Activated CD4-positive, alpha-beta T cell treated with anti-CD3 and anti-CD28 coated beads for 36 hours (primary cell): ENCODE measurements at regions not wholly inside any gene's neighbourhood (a gene's known extent, or its start where the extent isn't known, plus 50 kb on each side); places are given as distances from the start of the nearest gene placed in this dataset.

ENCODE experiments used
- ATAC-seq: fragments of 200-7000 bp; cut with Tn5 transposase; one replicate; pipeline ENCODE4 v1.10.0; 2021; ENCODE audit warnings: mild to moderate bottlenecking, moderate library complexity
- CTCF ChIA-PET: fragments of 350-600 bp; sonication (Branson Sonifier 250); formaldehyde crosslinking; loops from one replicate; lab custom pipeline; 2021; ENCODE audit warnings: antibody characterized with exemption; lab: Charles Lee
- POLR2A ChIA-PET: fragments of 350-600 bp; sonication (Branson Sonifier 250); formaldehyde crosslinking; loops from one replicate; lab custom pipeline; 2021; ENCODE audit warnings: antibody characterized with exemption, inconsistent platforms; lab: Charles Lee
- DNase-seq: peaks from one replicate; pipeline ENCODE4 v3.0.0-alpha.2; 2020
- H3K27ac Mint-ChIP-seq: one replicate; pipeline ENCODE4 v1.8.0; 2021; ENCODE audit warnings: mixed read lengths
- H3K27me3 Mint-ChIP-seq: one replicate; pipeline ENCODE4 v1.8.0; 2021; ENCODE audit warnings: mixed read lengths
- H3K36me3 Mint-ChIP-seq: one replicate; pipeline ENCODE4 v1.8.0; 2021; ENCODE audit warnings: low read depth, mixed read lengths
- H3K4me1 Mint-ChIP-seq: one replicate; pipeline ENCODE4 v1.8.0; 2021; ENCODE audit warnings: mixed read lengths
- H3K4me3 Mint-ChIP-seq: one replicate; pipeline ENCODE4 v1.8.0; 2021; ENCODE audit warnings: mild to moderate bottlenecking, moderate library complexity, mixed read lengths
- H3K9me3 Mint-ChIP-seq: one replicate; pipeline ENCODE4 v1.8.0; 2021; ENCODE audit warnings: low read depth, mixed read lengths
- intact Hi-C, 2 experiments: fragments of 100-400 bp; cut with DNase I in 1 of 2; cut with micrococcal nuclease in 1 of 2; formaldehyde crosslinking; loops; one replicate each; pipeline versions ENCODE4 v1.14.2 to v1.15.1; 2022 to 2024; cut with DNase I, micrococcal nuclease

DNA sequence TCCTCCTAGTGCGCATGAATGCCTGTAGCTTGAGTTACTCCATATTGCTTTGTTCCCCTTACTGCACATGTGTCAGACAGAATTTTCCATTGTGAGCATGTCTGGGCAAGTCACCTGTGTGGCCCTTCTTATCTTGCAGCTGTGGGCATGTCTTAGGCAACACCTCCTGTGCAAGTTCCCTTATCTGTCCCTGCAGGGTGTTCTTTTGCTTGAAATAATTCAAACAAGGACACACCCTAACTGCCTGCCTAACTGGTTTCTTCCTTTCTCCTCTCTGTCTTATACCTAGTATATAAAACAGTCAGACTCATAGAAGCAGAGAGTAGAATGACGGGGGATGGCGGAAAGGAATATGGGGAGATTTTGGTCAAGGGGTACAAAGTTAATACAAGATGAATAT lies 421.1 kb upstream of the SORCS1 start:
- no peak for ATAC-seq
- H3K4me1 Mint-ChIP-seq = no peaks in the 10 kb centered on the region
- no peak for DNase-seq
- H3K4me3 Mint-ChIP-seq = no peak overlapping the region
- no peak overlapping the region for H3K27ac Mint-ChIP-seq
- no peaks in the 10 kb centered on the region for H3K27me3 Mint-ChIP-seq
- ChIA-PET CTCF (no interaction called here), POLR2A (no interaction called here)
- H3K9me3 Mint-ChIP-seq = peaks cover 26% of the 10 kb centered on the region
- H3K36me3 Mint-ChIP-seq = no peaks in the 10 kb centered on the region
- intact Hi-C loops = no loop called here

- intact Hi-C loops = no loop called here
- ChIA-PET CTCF (no interaction called here), POLR2A (no interaction called here)
- H3K9me3 Mint-ChIP-seq = peaks cover 28% of the 10 kb centered on the region
- no peak overlapping the region for H3K27ac Mint-ChIP-seq
- no peaks in the 10 kb centered on the region for H3K4me1 Mint-ChIP-seq
- ATAC-seq = no peak
- H3K36me3 Mint-ChIP-seq = no peaks in the 10 kb centered on the region
- no peaks in the 10 kb centered on the region for H3K27me3 Mint-ChIP-seq
- no peak overlapping the region for H3K4me3 Mint-ChIP-seq
- DNase-seq = no peak
Measured at GRCh38 chr10:107583974-107584373, 419.5 kb upstream of the SORCS1 start.

- Mint-ChIP-seq H3K4me3 (no peak overlapping the region), H3K36me3 (no peaks in the 10 kb centered on the region), H3K9me3 (peaks cover 19% of the 10 kb centered on the region), H3K4me1 (no peaks in the 10 kb centered on the region), H3K27ac (no peak overlapping the region), H3K27me3 (no peaks in the 10 kb centered on the region)
- ChIA-PET CTCF (no interaction called here), POLR2A (no interaction called here)
- no peak for DNase-seq
- no peak for ATAC-seq
- intact Hi-C loops = no loop called here
Measured at GRCh38 chr10:107579970-107580369, 415.5 kb upstream of the SORCS1 start.

DNA sequence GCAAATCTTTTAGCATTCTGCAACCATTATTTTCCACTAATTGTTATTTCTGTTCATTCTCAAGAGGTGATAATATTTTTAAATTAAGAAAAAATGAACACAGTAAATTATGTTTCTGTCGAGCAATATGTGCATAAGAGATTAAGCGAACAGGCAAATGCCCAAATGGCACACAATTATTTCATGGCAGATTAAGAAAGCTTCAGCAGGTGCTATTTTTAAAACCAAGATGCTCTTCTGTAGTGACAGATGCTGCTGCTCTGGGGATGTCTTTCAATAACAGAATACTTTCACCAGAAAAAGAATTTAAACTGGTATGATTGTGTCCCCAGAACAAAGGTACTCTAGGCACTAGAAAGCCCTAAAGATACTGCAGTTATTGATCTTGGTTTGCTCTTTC lies 412.7 kb upstream of the SORCS1 start:
- Mint-ChIP-seq H3K4me1 (no peaks in the 10 kb centered on the region), H3K4me3 (no peak overlapping the region), H3K36me3 (no peaks in the 10 kb centered on the region), H3K27me3 (no peaks in the 10 kb centered on the region), H3K27ac (no peak overlapping the region), H3K9me3 (peaks cover 13% of the 10 kb centered on the region)
- no peak for ATAC-seq
- intact Hi-C loops = no loop called here
- CTCF ChIA-PET = no interaction called here
- POLR2A ChIA-PET = no interaction called here
- DNase-seq = no peak

GRCh38 chr10:107576746-107577145 lies 412.2 kb upstream of the SORCS1 start:
- ATAC-seq (no peak), DNase-seq (no peak)
- no peaks in the 10 kb centered on the region for H3K27me3 Mint-ChIP-seq
- H3K4me3 Mint-ChIP-seq = no peak overlapping the region
- H3K4me1 Mint-ChIP-seq = no peaks in the 10 kb centered on the region
- POLR2A ChIA-PET = no interaction called here
- H3K36me3 Mint-ChIP-seq = no peaks in the 10 kb centered on the region
- peaks cover 13% of the 10 kb centered on the region for H3K9me3 Mint-ChIP-seq
- no peak overlapping the region for H3K27ac Mint-ChIP-seq
- intact Hi-C loops = no loop called here
- CTCF ChIA-PET = no interaction called here

DNA sequence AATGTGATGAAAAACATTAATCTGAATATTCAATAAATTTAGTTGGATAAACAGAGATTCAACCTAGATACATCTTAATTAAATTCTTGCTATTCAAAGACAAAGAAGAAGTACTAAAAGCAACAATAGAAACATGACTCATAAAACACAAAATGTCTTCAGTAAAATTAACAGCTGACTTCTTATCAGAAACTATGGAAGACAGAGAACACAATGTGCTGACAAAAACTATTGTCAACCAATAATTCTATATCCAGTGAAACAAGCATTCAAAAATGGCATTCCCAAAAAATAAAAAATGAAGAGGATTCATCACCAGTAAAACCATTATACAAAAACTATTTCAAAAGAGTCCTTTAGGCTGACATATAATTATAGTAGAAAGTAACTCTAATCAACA lies 400.5 kb upstream of the SORCS1 start:
- ATAC-seq = no peak
- Mint-ChIP-seq H3K27me3 (no peaks in the 10 kb centered on the region), H3K4me1 (no peaks in the 10 kb centered on the region), H3K4me3 (no peak overlapping the region), H3K9me3 (peaks cover 16% of the 10 kb centered on the region), H3K27ac (no peak overlapping the region), H3K36me3 (no peaks in the 10 kb centered on the region)
- CTCF ChIA-PET = no interaction called here
- POLR2A ChIA-PET = no interaction called here
- DNase-seq = no peak
- intact Hi-C loops = no loop called here

DNA sequence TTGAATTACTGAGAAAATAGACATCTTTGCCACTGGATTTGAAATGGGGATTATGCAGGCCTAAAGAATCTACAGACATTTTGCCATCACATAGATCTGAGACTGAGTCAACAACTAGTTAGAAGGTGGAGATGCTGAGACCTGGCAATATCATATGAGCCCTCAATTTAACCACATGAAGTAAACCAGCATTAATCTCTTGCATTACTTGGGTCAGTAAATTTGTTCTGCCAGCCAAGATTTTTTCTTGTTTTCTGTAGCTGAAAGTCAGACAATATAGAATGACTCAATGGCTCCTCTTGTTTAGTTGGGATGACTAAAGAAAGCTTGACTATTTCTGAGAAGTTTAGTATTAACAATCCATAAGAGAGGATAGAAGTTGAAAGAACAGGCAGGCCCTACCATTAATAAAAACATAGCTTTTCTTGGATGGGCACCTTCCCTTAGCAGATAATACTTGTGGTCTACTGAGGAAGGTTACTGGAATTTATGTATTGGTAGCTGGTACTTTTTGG lies 396.7 kb upstream of the SORCS1 start:
- Mint-ChIP-seq H3K4me3 (no peak overlapping the region), H3K36me3 (no peaks in the 10 kb centered on the region), H3K27ac (no peak overlapping the region), H3K27me3 (no peaks in the 10 kb centered on the region), H3K4me1 (no peaks in the 10 kb centered on the region), H3K9me3 (peaks cover 8% of the 10 kb centered on the region)
- intact Hi-C loops = no loop called here
- DNase-seq = no peak
- POLR2A ChIA-PET = no interaction called here
- ATAC-seq = no peak
- CTCF ChIA-PET = no interaction called here

- no peaks in the 10 kb centered on the region for H3K27me3 Mint-ChIP-seq
- CTCF ChIA-PET = interaction anchor here (0.5 kb wide), 2 partner anchors 548 to 681 kb away, joined by 3 read pairs; no protein-coding TSS in a partner anchor
Measured at GRCh38 chr10:107557916-107558315, 393.4 kb upstream of the SORCS1 start.

GRCh38 chr10:107554333-107554732 lies 389.8 kb upstream of the SORCS1 start:
- intact Hi-C loops = no loop called here
- ATAC-seq (no peak), DNase-seq (no peak)
- ChIA-PET POLR2A (no interaction called here), CTCF (no interaction called here)
- no peaks in the 10 kb centered on the region for H3K27me3 Mint-ChIP-seq
- no peaks in the 10 kb centered on the region for H3K4me1 Mint-ChIP-seq
- H3K4me3 Mint-ChIP-seq = no peak overlapping the region
- no peaks in the 10 kb centered on the region for H3K36me3 Mint-ChIP-seq
- H3K9me3 Mint-ChIP-seq = peaks cover 11% of the 10 kb centered on the region
- no peak overlapping the region for H3K27ac Mint-ChIP-seq

More at GRCh38 chr10:107557916-107558315, 393.4 kb upstream of the SORCS1 start:
- Mint-ChIP-seq H3K27ac (no peak overlapping the region), H3K36me3 (no peaks in the 10 kb centered on the region), H3K9me3 (peaks cover 7% of the 10 kb centered on the region), H3K4me1 (no peaks in the 10 kb centered on the region), H3K4me3 (no peak overlapping the region)
- ATAC-seq = no peak
- intact Hi-C loops = no loop called here
- POLR2A ChIA-PET = no interaction called here
- DNase-seq = no peak

GRCh38 chr10:107553470-107553869 lies 389.0 kb upstream of the SORCS1 start:
- Mint-ChIP-seq H3K36me3 (no peaks in the 10 kb centered on the region), H3K9me3 (peaks cover 15% of the 10 kb centered on the region), H3K4me3 (no peak overlapping the region), H3K4me1 (no peaks in the 10 kb centered on the region), H3K27ac (no peak overlapping the region), H3K27me3 (no peaks in the 10 kb centered on the region)
- POLR2A ChIA-PET = no interaction called here
- intact Hi-C loops = no loop called here
- ATAC-seq (no peak), DNase-seq (no peak)
- CTCF ChIA-PET = no interaction called here

- intact Hi-C loops = no loop called here
- POLR2A ChIA-PET = no interaction called here
- no peaks in the 10 kb centered on the region for H3K27me3 Mint-ChIP-seq
- no peaks in the 10 kb centered on the region for H3K4me1 Mint-ChIP-seq
- CTCF ChIA-PET = no interaction called here
- H3K9me3 Mint-ChIP-seq = peaks cover 17% of the 10 kb centered on the region
- no peaks in the 10 kb centered on the region for H3K36me3 Mint-ChIP-seq
- DNase-seq (no peak), ATAC-seq (no peak)
- H3K4me3 Mint-ChIP-seq = no peak overlapping the region
- no peak overlapping the region for H3K27ac Mint-ChIP-seq
Measured at GRCh38 chr10:107552963-107553362, 388.5 kb upstream of the SORCS1 start.

DNA sequence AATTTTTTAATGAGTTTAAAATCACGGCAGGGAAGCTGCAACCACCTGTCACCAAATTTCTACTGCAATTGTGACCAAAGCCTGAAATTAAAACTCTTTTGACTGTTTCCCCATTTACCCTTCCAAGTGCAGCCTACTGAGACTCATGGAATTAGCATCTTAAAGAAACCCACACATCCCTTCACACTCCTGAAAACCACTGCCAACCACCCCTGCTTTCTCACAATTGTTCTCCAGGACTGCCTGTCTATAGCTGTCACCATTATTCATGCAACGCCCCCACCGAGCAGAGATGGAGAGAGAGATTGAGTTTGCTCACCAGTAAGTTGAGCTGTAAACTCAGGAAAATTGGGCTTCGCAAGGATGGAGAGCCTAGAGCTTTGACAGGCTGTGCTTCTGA lies 383.8 kb upstream of the SORCS1 start:
- ChIA-PET POLR2A (no interaction called here), CTCF (no interaction called here)
- DNase-seq (no peak), ATAC-seq (no peak)
- Mint-ChIP-seq H3K4me1 (no peaks in the 10 kb centered on the region), H3K4me3 (no peak overlapping the region), H3K27me3 (no peaks in the 10 kb centered on the region), H3K9me3 (peaks cover 12% of the 10 kb centered on the region), H3K27ac (no peak overlapping the region), H3K36me3 (no peaks in the 10 kb centered on the region)
- intact Hi-C loops = no loop called here

DNA sequence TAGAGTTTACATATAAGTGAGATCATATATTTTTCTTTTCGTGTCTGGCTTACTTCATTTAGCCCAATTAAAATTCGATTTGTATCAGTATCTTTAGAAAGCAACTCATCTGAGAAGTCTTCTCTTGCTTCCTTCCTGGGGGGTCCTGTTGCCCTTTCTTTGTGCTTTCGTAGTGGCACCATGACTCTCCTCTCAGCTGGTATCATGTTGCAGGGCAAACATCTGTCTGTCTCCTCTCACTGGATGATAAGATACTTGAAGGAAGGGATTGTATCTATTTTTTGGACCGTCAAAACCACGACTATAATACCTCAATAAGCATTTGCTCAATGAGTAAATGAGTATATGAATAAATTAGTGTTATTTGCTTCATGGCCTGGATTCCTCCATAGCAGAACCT lies 382.5 kb upstream of the SORCS1 start:
- DNase-seq = no peak
- no peaks in the 10 kb centered on the region for H3K36me3 Mint-ChIP-seq
- H3K27ac Mint-ChIP-seq = no peak overlapping the region
- H3K9me3 Mint-ChIP-seq = peaks cover 12% of the 10 kb centered on the region
- H3K4me1 Mint-ChIP-seq = no peaks in the 10 kb centered on the region
- CTCF ChIA-PET = interaction anchor here (1.2 kb wide), 1 partner anchor 13 kb away, joined by 3 read pairs; no protein-coding TSS in a partner anchor
- intact Hi-C loops = no loop called here
- no peak for ATAC-seq
- POLR2A ChIA-PET = no interaction called here
- H3K4me3 Mint-ChIP-seq = no peak overlapping the region
- no peaks in the 10 kb centered on the region for H3K27me3 Mint-ChIP-seq
